ENCODE measurements at regions not wholly inside any gene's neighbourhood (a gene's known extent, or its start where the extent isn't known, plus 50 kb on each side); places are given as distances from the start of the nearest gene placed in this dataset.

DNA sequence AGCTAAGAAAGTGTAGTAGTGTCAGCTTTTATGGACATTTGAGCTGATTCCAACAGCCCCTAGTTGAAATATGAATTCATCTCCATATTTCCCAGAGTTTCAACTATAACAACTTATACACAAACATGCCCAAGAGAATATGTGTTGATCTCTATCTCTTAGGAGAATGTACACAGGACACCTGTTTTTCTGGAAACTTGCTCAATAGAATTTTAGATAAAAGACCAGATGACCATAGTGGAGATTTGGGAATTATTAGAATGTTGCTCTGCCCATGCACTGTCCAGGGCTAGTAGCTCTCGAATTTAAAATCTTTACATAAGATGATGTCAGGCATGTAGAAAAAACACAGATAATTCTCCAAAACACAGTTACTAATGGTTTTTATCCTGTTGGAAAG lies 162.3 kb upstream of the VRK2 start:
- no peak for DNase-seq (ENCODE audit: low read depth)

DNA sequence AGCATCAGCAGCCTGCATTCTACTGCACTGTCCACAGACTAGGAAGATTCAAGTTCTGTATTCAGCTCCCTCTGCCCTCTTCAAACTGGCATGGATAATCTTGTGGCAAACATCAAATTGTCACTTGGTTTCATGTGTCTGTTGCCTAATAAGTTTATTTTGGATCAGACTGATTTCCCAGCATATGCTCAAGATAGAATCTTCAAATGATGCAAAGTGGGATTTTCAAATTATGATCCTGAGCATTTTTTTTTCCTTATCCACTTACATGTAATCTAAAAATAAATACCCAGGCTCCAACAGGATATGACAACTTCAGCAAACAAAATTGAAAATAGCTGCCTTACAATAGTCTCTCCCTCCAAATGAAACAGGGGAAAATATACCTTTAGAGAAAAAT lies 160.9 kb upstream of the VRK2 start:
- DNase-seq (ENCODE audit: low read depth) = no peak

GRCh38 chr2:57886161-57886786 lies 160.3 kb upstream of the VRK2 start:
- no peak for DNase-seq (ENCODE audit: low read depth)

GRCh38 chr2:57888463-57888862 lies 158.1 kb upstream of the VRK2 start:
- DNase-seq (ENCODE audit: low read depth) = no peak

- DNase-seq (ENCODE audit: low read depth) = peak; percentile 72
Observed at GRCh38 chr2:57890464-57890863, 156.1 kb upstream of the VRK2 start.

- DNase-seq (ENCODE audit: low read depth) = peak; percentile 14
Observed at GRCh38 chr2:57891086-57891712, 155.4 kb upstream of the VRK2 start.

- no peak for DNase-seq (ENCODE audit: low read depth)
Observed at GRCh38 chr2:57892920-57893319, 153.7 kb upstream of the VRK2 start.

GRCh38 chr2:57893347-57893746 lies 153.3 kb upstream of the VRK2 start:
- no peak for DNase-seq (ENCODE audit: low read depth)

DNA sequence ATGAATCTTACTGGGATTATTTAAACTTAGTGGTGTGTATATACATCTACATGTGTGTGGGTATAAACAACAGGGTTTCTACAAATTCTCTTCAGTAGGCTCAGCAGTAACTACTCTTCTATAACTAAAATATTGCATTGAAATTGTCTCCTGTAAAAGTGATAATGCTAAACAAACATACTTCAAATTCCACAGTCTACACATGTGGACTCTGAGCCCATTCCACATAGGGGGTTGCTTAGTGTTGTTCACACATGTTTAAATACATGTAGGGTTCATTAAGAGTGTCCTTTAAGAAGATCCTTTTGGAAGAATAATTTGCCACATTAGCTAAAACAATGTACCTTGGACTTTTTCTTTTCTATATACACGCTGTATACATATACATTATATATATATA lies 152.8 kb upstream of the VRK2 start:
- no peak for DNase-seq (ENCODE audit: low read depth)

DNA sequence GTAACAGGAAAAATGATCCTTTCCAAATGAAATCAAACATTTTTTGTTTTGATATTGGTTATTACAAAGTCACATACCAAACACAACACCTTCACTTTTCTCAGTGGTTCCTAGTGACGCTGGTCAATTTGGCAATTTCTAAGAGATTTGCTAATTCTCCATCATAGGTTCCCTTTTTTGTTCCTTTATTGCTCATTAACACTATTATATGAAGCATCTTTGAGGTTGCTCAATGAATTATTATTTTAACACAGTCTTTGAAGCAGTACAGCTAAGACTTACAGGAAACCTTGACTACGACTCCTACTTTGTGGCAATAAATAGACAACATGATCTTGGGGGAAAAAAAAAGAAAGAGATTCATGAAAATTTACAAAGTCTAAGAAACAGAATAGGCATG lies 152.2 kb upstream of the VRK2 start:
- DNase-seq (ENCODE audit: low read depth) = no peak

DNA sequence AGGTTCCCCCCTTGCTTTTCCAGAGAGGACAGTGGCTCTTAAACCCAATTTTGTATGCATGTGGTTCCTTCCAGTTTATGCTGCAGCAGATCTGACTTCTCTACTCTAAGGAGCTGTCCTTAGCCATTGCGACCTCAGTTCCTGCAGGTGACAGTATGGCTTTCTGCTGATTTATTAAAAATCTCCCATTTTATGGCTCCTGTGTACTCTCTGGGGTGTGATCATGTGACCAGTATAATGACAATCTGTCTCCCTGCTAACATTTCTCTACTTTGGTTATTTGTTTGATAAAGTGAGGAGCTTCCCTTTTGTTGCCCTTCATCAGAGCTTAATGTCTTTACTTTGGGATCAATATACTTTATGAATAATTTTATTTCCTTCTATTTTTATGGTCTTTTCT lies 148.7 kb upstream of the VRK2 start:
- DNase-seq (ENCODE audit: low read depth) = no peak

DNA sequence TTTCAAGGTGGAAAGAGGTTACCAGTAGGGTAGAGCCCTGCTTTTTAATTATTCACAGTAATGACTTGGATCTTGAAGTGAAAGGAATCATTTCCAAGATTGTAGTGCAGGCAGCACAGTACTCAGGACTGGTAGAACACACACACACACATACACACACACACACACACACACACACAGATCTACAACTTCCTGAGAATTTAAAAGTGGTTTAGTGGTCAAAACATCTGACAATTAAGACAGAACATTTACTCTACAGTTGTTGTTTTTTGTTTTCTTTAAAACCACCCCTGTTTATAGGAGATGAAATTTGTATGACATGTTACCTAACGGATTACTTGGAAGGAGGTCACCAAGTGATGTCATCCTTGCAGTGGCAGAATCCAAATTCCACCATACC lies 146.7 kb upstream of the VRK2 start:
- DNase-seq (ENCODE audit: low read depth) = no peak

- no peak for DNase-seq (ENCODE audit: low read depth)
Observed at GRCh38 chr2:57902578-57902977, 144.0 kb upstream of the VRK2 start.

GRCh38 chr2:57906152-57906732 lies 140.4 kb upstream of the VRK2 start:
- peak; percentile 71 for DNase-seq (ENCODE audit: low read depth)

- DNase-seq (ENCODE audit: low read depth) = no peak
Observed at GRCh38 chr2:57907411-57907810, 139.2 kb upstream of the VRK2 start.

GRCh38 chr2:57908736-57909161 lies 137.9 kb upstream of the VRK2 start:
- DNase-seq (ENCODE audit: low read depth) = no peak

- no peak for DNase-seq (ENCODE audit: low read depth)
Observed at GRCh38 chr2:57918126-57918525, 128.5 kb upstream of the VRK2 start.

- no peak for DNase-seq (ENCODE audit: low read depth)
Observed at GRCh38 chr2:57920342-57920939, 126.2 kb upstream of the VRK2 start.

GRCh38 chr2:57934659-57935058 lies 111.9 kb upstream of the VRK2 start:
- no peak for DNase-seq (ENCODE audit: low read depth)

DNA sequence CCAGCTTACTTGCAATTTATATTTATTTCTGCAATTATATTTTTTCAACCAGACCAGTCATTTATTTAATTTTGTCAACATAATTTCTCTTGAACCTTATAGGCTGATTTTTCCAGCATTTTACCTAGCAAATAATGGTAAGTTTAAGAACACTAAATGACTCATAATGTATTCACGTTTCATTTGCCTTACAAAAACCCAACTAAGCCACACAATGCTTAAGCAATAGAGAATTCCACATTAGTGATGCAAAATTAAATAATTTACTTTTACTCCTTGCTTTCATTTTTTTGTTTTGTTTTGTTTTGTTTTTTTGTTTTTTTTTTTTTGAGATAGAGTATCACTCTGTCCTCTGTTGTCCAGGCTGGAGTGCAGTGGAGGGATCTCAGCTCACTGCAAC lies 110.4 kb upstream of the VRK2 start:
- DNase-seq (ENCODE audit: low read depth) = peak; percentile 78

GRCh38 chr2:57937456-57937855 lies 109.2 kb upstream of the VRK2 start:
- no peak for DNase-seq (ENCODE audit: low read depth)

- DNase-seq (ENCODE audit: low read depth) = no peak
Observed at GRCh38 chr2:57941816-57942215, 104.8 kb upstream of the VRK2 start.

DNA sequence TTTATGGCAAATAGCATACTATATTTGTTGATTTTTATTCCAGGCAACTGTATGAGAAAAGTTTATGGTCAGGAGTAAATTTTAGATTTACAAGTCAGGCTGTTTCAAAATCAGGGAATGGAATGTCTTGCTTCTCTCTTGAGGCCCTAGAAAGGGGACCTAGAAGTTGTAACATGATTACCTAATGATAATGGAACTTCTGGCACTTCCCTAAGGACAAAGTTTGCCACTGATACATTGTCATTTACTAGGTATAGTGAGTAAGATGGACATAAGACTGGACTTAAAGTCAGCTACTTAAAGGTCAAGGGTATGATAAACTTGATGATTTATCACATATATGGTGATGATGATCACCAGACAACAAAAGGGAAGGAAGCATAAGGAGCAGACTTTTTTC lies 103.3 kb upstream of the VRK2 start:
- DNase-seq (ENCODE audit: low read depth) = peak; percentile 12

Data from ELR (cell line).